ENCODE measurements at regions not wholly inside any gene's neighbourhood (a gene's known extent, or its start where the extent isn't known, plus 50 kb on each side); places are given as distances from the start of the nearest gene placed in this dataset.

DNA sequence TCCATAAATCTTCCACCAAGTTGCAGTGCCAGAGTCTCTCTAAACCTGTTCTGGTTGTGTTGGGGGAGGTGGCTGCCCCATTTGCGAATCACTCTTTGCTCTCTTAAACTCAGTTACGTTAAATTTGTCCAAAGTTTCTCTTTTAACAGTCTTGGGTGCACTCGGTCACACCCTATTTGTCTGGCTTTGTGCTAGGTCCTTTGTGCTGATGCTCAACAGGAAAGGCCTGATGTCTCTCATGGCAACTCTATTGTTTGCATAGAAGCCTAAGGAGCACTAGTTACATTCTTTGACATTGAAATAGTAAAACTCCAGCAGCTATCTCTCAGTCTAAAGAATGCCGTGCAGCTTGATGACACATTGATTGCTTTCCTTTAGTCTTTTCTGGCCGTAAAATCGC is 105.1 kb downstream of the TRMT11 start:
- no peak for DNase-seq

DNA sequence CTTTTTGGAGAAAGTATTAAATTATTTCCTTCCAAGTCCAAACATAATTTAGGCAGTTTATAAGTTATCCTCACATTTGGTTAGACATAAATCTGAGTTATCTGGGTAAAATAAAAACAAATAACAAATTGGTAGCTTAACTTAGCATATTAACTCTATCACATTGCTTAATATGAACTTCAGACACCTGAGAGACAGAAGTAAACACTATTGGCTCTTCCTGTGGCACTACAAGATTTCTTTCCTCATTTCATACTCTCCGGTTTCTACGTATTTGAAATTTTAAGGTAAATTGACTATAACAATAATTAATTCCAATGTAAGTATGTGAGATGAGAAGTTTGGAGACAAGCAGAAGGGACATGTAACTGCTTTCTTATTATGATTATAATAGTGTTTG is 106.8 kb downstream of the TRMT11 start:
- DNase-seq: no peak

DNA sequence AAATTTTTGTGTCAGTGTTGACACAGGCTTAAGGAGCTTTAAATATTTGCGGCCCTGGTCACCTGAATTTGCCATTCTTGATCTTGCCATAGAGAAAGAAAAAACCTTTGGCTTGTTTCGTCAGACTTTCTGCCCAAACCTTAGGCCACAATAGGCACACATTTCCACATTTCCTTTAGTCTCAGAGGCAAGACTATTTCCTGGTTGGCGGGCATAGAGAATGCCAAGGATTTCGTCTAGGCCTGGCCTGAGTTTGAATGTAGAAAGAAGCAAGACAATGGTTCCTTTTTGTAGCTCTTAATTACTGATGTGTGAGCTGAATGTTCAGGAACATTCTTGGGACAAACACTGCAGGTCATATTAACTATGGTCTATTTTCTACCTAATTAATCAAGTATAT is 108.1 kb downstream of the TRMT11 start:
- no peak for DNase-seq

DNA sequence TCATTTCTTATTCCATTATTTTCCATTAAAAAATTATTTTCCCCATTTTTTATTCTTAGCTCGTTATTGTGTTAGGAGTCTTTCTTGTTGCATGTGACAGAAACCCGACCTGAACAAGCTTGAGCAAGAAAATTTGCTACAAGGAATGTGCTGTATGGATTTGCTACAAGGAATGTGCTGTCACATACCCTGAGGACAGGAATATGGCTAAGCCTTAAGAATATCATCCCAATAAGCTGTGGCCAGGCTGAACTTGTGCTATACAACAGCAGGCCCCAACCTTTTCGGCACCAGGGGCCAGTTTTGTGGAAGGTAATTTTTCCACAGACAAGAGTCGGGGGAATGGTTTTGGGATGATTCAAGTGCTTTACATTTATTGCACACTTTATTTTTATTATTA is 114.0 kb downstream of the TRMT11 start:
- no peak for DNase-seq

DNA sequence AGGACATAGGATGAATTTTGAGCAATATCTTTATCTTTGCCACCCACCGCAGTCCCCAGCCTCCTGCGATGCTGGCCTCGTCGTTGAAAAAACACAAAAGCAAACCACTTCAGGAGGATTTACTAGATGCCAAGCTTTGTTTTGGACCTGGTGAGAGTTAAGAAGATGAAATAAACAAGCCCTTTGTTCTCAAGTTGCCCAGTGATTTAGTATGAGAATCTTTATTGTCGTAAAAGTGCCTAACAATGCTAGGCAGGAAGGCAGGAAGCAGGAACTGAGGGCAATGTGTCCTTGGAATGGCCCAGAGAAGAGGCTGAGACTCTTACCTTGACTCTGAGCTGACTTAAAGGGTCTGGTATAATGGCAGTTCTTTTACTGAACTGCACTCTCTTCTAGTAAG is 116.0 kb downstream of the TRMT11 start:
- DNase-seq: no peak

DNA sequence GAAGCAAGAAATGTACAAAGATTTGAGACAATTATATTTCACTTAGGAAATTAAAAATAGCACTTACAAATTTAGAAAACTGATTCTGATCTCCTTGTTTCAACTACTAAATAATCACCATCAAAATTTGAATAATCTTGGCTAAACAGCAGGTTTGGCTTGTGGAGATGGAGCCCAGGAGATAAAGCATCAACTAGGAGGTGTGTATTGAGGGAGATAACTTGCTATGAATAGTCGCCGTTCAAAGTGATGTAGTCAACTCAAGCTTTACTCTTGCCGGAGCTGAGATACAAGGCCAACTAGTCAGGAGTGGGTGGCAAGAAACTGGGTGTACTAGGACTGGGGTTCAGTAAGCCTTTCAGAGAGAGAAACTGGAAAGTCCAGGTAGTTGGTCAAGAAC is 117.7 kb downstream of the TRMT11 start:
- DNase-seq: no peak

DNA sequence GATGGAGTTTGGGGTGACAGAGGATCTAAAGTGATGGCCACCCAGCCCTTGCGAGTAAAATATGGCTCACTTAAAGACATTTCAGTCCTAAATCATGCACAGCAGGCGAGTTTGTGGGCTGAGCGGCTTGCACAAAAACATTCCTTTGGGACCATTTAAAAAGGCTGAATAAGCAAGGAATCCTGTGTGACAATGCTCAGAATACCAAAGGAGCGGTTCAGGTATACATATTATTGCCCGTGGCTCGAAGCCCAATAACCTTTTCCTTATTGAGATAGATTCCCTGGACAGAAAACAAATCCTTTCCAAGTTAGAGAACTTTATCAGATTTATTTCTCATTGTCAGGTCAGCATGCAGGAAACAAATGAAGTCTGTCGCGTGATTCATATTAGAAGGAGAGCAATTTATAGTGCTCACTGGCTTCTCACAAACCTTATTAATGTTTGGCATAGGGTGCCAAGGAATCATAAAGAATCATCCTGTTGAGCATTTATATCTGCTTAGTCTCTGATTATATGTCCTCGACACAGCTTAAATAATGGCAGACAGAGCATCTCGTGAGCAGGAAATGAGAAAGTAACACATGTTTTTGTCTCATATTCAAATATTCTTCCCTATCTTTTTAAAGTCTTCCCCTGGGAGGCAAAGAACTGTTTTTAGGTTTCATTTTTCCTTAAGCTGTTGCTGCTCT is 121.3 kb downstream of the TRMT11 start:
- no peak for DNase-seq

DNA sequence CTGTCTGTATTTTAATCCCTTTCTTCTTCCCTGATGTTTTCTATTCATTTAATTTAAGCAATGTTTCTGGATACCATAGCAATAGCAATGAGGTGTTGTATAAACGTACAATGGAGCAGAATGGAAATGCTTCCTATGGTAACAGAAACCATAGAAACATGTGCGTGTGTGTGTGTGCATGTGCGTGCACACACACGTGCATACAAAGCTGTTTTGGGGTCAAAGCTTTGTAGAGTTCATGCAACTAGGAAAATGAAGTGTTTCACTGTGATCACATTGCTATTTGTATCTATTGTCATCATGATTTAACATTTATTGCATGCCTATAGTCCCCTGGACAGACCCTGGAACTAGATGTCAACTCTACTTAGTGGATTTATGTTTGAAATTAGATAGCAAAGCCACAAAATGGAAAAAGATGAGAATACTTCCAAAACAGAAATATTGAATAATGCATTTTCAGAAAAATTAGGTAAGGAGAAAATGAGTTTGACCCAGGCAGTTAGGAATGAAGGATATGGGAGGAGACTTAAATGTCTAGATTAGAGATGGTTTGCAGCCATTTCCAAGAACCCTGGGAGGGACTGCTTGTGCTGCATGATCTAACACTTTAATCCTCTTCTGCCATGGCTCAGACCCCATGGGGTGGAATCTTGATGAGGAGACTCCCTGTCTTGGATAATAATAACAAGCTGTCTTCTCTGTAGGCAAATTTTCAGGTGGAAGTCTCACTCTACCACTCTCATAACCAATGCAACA is 124.4 kb downstream of the TRMT11 start:
- DNase-seq: no peak

DNA sequence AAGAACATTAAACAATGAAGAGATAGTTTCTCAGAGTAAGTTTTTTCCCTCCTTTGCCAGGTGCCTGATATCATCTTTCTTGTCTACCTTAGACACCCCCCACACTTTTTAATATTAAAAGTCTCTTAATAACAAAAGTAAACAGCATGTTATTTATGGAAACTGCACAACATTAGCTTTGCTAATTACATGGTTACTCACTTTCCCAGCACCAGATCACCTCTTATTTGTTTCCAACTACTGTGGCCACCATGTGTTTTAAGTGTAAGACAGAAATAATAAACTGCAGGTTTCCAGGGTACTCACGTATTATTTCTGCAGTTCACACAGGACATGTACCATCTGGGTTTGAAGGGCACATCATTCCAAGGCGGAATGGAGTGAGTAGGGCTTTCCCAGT is 125.0 kb downstream of the TRMT11 start:
- DNase-seq: no peak

DNA sequence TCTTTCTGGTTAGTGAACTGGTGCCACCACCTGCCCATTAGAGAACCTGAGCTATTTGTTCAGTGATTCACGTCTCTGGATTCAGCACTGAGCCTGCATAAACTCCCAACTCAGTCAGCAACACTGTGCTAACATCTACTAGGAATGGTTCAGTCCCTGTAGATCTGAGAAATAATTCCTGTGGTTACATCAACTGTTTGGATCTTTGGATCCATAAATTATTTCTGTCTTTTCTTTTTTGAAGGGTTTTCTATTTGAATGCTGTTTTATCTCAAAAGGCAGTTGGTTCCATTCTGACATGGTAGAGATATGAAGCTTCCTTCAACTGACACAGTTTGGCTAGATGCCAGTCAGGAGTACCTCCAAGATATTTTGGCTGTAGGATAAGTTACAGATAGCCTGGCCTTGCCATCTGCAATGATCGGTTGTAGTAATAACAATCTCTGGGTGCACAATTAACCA is 125.9 kb downstream of the TRMT11 start:
- no peak for DNase-seq

DNA sequence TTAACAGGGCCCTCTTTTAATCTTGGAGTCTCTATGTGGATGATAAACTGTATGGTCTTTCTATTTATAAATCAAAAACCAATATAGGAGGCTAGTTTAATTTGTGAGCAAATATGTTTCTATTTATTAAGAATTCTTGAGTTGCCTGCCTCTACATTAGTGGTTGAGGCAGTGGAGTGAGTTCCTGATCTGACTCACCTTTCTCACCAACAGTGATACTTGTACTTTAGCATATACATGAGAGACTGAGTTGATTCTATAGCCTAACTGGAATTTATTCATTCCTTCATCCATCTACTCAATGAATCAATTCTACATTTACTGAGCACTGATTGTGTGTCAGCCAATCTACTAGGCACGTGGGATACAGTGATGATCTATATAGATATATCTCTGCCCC is 126.9 kb downstream of the TRMT11 start:
- DNase-seq: no peak

DNA sequence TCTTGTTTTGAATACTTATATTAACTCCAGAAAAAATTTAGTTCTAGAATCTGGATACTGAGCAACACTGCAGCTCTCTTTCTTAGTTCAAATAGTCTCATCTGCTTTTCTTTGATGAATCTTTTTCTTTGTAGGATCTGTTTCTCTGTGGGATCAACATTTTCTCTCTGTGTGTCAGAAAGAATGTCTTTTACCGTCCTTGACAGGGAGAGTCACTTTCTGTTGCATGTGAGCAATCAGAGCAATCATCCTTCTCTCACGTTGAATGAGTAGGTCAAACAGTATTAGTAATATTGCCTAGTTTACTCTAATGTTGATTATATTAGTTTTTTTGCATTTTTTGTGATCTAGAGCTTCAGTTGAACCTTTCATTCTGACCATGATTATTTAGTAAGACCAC is 130.9 kb downstream of the TRMT11 start:
- DNase-seq: no peak

DNA sequence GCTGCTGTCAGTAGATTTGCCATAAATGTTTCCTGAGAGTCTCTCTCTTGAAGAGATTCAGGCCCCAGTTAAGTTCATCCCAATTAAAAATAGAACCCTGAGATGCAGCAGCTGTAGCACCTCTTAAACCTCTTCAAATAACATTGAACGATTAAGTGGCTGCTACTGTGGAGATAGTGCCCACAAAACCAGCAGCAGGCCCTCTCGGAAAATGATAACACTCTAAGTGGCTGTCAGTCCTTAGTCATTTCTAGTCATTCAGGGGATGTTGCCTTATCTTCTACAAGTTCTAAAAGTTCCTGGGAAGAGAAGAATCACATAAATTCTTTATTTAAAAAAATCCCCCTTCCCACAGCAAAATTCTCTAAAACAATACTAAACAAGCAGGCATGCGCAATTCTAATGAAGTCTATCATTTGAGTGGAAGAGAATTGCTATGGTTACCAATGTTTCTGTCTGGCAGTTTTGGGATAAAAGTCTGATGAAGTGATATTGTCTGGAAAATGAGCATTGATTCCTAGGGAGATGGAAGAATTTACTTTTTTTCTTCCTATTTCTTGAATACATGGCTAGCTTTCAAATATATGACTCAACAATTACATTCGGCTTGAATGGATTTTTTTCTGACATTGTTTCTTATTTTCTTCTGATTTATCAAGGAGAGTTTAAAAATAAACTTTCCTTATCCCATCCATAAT is 131.9 kb downstream of the TRMT11 start:
- DNase-seq: no peak

DNA sequence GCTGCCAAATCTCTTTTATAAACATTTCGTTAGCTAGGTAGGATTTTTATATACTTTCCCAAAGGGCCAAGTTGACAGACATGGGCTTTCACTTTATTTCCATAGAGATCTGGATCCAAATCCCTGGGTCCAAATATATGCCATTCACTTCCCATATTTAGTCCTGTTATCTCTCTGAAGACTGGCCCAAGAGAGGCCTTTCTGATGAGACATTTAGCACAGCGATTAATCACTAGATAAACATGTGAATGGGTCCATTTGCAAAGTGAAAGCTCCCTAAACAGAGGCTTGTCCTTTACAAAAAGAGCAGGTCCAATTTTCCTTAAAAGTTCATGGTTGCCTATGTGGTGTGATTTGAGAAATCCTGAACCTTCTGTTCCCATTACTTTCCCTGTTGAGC is 132.6 kb downstream of the TRMT11 start:
- no peak for DNase-seq

DNA sequence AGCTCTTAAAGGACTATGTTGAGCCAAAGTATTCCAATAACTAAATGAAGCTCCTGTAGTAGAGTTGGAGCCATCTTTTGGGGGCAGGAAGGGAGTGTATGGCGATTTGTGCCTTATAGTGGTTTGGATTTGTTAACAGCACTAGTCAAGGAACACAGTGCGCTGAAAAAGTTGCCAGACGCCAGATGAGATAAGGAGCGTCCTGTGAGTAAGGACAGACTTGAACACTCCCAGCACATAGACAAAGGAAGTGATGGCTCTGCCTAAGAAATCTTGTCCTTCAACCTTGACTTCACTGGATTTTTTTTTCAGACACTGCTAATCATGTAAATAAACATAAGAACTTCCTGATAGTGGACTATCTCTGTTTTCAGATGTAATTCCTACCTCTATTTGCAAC is 136.9 kb downstream of the TRMT11 start:
- no peak for DNase-seq

DNA sequence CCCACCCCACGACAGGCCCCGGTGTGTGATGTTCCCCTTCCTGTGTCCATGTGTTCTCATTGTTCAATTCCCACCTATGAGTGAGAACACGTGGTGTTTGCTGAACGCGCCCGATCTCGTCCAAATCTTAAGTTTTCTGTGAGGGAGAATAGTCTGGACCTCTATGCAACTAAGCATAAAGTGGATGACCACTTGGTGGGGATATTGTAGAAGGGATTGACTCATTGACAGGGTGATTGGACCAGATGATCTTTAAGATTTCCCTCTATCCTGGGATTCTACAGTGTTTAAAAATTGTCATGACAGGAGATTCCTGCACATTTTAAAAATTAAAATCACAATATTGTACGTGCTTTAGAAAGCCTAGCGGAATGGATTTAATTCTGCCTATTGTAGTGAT is 141.3 kb downstream of the TRMT11 start:
- no peak for DNase-seq

DNA sequence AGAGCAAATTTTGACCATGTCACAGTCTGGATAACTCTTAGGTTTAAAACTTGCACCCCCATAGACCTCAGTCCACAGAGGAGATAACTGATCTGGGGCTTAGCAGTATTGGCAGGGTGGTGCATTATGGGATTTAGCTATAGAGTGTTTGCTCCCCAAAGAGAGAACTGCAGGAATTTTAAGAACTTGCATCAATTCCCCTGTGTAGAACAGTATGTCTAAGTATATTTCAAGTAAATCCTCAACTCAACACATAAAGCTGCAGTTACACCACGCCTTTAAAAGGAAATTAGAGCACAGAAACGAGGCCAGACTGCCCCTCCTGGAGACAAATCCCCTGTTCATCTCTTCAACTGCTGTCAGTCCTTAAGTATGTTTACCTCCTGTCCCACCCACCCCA is 144.9 kb downstream of the TRMT11 start:
- DNase-seq: no peak

DNA sequence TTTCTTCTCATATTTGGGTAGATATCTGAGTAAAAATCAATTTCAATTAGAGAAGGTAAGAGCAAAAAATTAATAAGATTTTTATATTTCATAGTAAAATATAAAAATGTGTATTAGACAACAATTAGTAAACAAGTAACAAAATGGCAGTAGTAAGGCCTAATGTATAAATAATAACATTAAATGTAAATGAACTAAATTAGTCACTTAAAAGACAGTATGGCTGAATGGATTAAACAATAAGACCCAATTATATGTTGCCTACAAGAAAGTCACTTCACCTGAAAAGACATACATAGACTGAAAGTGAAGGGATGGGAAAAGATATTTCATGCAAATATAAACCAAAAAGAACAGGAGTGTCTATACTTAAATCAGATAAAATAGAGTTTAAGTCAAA is 147.6 kb downstream of the TRMT11 start:
- DNase-seq: no peak

DNA sequence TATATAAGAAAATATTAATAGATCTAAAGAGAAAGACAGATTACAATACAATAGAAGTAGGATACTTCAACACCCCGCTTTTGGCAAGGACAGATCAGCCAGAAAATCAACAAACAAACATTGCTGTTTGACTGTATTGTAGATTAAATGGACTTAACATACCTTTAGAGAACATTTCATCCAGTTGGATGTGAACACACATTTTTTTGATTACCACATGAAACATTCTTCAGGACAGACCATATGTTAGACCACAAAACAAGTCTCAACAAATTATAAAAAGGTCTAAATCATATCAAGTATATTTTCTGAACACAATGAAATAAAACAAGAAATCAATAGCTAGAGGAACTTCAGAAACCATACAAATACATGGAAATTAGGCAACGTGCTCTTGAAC is 148.2 kb downstream of the TRMT11 start:
- no peak for DNase-seq

DNA sequence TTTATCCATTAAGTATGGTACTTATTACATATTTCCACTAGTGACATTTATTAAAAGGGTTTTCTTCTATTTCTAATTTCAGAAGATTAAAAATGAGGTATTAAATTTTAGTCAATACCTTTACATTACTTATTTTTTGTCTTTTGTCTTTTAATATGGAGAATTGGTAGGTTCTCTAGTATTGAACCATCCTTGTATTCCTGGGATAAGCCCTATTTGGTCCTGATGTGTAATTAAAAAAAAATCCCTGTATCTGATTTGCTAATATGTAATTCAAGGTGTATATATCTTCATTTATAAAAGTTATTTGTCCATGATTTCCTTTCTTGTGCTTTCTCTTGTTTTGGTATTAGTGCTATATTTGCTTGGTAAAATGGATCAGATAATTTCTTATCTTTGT is 153.7 kb downstream of the TRMT11 start:
- no peak for DNase-seq

DNA sequence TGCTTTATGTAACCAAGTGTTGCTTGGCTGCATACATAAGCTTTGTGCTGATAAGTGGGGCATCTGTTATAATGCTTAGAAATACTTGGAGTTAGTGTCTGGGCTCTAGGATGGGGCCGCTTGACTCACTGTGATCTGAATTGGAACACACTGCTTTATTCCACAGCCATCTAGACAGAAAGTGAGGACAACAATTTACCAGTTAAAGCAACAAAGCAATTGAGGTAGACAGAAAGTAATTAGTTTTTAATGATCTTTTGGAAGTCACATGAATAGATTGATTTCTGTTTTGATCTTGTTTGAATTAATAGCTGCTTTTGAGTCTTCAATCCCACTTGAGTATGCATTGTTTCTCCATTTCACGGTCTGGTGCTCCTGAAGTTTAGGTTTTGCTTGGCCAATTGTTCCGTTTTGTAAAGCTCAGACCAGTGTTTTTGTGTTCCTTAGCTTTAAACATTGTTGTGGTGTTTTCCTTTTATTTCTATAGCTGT is 157.5 kb downstream of the TRMT11 start:
- DNase-seq: no peak

DNA sequence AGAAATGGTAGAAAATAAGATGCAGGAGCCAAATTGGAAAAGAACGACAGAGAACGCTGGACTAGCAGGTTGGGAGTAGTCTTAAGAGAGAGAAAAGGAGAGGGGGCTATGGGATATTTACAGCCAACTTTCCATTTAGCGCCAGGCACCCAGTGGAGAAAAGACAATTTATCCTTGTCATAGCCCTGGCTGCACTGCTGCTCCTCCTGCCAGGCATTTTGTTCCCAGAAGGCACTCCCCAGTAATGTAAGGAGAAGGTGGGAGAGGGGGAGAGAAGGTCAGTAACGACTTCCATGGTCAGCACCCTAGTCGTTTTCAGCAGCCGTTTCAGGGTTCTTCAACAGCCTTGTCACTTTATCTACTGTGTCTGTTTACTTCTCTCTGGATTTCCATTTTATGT is 159.0 kb downstream of the TRMT11 start:
- no peak for DNase-seq

DNA sequence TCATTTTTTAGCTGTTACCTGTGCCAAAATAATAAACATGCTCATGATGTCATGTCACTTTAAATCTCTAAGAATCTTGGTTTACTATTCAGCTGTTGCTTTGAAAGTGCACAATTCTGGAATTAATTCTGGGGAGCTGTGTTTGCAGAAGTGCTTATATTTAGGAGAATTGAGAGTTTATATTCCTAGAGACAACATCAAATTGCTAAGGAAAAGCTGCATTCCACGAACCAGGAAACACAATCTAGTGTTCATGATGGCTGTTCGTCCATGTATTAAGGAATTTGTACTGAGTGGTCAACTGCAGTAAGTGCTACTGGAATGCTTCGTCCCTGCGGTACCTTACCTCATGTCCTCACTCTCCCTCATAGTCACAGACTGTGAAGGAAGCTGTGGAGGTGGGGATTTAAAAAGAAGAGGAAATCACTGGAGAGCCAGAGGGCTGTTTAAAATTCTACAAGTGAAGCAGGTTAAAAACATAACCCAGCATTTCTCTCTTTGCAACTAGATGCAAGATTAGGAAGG is 161.0 kb downstream of the TRMT11 start:
- DNase-seq: no peak

DNA sequence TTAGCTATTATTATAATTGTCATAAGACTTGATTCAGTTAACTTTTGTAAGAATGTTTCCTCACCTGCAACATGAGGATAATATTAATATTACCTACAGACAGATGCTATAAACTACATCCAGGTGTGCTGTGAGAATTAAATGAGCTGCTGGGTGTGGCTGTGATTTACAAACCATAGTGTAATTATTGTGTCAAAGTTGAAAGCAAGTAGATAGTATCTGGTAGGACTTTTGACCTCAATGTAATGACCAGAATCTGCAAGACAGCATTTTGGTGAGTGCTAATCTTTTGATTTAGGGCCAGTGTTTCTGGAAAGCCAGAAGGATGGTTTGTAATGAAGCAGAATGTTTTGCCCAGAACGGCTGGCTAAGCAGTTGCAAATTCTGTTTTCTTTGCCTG is 162.5 kb downstream of the TRMT11 start:
- DNase-seq: no peak
